Loucy (cell line): ENCODE measurements at regions not wholly inside any gene's neighbourhood (a gene's known extent, or its start where the extent isn't known, plus 50 kb on each side); places are given as distances from the start of the nearest gene placed in this dataset.

ENCODE experiments used
- EZH2phosphoT487 ChIP-seq: fragments of 200-600 bp; IDR thresholded peaks from 2 replicates; pipeline ENCODE4 v1.6.1; 2018; ENCODE audit warnings: antibody characterized with exemption, mild to moderate bottlenecking, moderate library complexity, borderline replicate concordance
- TF ChIP-seq, protein P1 (sequence below): fragments of 200-600 bp; sonication (generic); conservative IDR thresholded peaks from 2 replicates; pipeline ENCODE4 v1.5.1; 2014; ENCODE audit warnings: mild to moderate bottlenecking, antibody characterized with exemption, low read length

- TF ChIP-seq, protein P1, sequence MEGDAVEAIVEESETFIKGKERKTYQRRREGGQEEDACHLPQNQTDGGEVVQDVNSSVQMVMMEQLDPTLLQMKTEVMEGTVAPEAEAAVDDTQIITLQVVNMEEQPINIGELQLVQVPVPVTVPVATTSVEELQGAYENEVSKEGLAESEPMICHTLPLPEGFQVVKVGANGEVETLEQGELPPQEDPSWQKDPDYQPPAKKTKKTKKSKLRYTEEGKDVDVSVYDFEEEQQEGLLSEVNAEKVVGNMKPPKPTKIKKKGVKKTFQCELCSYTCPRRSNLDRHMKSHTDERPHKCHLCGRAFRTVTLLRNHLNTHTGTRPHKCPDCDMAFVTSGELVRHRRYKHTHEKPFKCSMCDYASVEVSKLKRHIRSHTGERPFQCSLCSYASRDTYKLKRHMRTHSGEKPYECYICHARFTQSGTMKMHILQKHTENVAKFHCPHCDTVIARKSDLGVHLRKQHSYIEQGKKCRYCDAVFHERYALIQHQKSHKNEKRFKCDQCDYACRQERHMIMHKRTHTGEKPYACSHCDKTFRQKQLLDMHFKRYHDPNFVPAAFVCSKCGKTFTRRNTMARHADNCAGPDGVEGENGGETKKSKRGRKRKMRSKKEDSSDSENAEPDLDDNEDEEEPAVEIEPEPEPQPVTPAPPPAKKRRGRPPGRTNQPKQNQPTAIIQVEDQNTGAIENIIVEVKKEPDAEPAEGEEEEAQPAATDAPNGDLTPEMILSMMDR, result no peak
- TF ChIP-seq EZH2phosphoT487, result no peak
Observed at GRCh38 chr3:180749796-180750195, 70.5 kb upstream of the CCDC39 start.
